ENCODE measurements at regions not wholly inside any gene's neighbourhood (a gene's known extent, or its start where the extent isn't known, plus 50 kb on each side); places are given as distances from the start of the nearest gene placed in this dataset.

DNA sequence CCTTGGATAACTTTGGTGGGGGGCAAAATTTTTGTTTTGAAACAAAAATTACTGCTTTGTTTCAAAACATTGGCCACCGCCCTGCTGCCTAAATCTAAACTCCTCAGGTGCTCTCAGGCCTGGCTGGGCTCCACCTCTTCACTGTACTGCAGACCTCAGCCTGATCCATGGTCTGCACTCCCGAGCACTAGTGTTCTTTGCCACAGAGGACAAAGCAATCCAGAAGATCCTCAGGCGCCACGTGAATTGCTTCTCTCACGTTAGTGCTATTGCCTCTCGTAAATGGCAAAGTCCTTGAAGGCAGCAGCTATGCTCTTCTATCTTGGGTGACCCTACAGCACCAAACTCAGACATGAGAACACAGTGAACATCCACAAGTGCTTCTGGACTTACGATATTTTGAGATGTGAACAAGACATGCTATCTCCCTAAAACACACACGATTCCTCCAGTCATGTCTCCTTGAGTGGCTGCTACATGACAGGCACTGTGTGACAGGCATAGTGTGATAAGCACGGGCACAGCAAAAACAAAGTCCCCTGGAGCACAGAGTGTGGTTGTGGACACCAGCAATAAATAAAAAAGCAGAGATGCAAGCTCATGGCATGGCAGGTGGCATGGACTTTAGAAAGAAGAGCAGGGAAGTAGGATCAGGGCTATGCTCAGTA lies 582.1 kb upstream of the DPP6 start:
- no peak for DNase-seq

DNA sequence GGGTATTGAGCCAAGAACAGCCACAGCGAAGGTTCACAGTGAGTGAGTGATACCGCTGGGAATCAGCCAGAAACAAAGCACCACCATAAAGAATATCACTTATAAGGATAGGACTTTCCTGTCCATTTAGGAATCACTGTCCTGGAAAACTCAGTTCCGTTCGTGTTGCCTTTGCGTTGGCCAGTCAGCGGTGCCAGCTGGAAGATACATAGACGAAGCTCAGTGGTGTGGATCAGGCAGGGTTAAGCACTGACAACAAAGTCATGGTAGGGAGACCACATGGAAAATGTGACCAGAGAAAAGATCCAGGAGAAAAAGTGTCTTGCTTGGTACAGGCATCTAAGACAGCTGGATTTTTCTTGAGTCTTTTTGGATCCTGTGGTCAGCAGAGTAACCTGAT lies 579.7 kb upstream of the DPP6 start:
- DNase-seq: no peak

DNA sequence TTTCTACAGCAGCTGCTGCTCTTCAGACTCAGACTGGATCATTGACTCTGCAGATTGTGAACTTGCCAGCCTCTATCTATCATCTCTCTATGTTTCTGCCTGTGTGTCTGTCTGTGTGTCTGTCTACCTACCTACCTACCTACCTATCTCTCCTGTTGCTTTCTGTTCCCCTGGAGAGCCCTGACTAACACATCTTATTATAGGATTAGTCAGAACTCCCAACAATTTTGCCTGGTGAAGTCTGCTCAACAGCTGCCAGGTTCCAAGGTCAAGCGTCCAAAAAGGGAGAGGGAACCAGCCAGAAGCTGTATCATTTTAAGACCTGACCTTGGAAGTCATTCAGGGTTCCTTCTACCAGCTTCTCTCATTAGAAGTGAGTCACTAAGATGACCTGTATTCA lies 579.0 kb upstream of the DPP6 start:
- DNase-seq: no peak

DNA sequence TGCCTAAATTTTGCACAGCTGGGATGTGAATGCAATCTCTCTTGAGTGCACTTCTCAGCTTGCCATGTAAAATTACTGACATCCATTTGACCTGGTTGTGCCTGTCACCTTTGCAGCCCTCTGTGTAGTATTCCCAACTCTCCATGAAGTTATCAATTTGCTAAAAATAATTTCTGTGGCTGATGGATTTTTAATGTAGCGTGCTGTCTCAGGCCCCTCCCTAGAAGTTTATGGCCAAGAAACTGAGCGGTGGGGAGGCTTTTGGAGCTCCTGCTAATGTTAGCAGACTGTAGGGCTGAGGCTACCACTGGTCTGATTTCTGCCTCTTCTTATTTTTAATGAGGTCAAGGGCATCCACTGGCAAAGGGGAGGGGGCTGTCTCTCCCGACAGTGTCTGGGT lies 577.0 kb upstream of the DPP6 start:
- no peak for DNase-seq

DNA sequence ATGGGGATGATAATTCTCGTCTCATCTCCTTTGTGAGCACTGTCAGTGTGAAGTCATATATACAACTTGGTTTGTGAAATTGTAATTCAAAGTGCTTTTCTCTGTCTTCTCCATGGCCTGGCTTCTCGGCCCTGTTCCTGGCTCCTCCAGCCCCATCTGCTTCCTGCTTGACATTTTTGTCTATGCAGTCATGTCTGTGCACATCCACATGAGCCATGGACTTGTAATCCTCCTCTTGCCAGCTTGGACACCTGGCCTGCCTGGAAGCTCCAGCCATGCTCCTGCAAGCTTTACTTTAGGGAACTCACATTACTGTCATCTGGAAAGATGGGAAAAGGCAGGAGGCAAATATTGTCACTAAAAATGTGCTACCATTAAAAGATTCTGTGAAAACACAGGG lies 576.0 kb upstream of the DPP6 start:
- no peak for DNase-seq

DNA sequence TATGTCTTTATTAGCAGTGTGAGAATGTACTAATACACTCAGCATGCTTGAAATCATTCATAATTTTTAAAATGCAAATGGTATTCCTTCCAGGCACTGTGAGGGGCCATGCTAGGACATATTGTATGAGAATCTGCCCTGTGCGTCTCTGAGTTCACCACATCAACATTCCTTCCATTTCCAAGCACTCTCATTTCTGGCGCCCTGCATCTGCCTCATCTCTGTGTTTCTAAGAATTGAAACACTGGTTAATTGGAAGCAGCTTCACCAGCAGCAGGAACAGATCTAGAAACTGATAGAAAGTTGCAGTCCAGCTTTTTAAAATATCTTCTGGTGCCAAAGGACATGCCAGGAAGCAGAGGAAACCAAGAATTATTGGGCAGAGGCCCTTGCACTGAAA lies 555.9 kb upstream of the DPP6 start:
- DNase-seq: no peak

DNA sequence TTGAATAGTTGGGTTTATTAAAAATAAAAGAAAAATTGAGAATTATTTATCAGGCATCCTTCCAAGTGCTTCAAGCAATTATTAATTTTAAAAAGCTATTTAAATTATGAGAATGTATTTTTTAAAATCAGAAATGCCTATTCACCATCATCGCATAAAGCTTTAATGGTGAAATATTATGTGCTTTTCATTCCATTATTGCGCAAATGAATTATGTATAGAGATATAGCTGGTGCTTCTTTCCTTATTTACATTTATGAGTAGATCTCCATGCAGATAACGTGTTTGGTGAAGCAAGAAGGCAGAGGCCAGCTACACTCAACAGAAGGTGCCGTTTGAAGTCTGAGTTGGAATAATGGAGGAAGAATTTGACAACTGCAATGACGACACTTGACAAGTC lies 549.1 kb upstream of the DPP6 start:
- DNase-seq: no peak

DNA sequence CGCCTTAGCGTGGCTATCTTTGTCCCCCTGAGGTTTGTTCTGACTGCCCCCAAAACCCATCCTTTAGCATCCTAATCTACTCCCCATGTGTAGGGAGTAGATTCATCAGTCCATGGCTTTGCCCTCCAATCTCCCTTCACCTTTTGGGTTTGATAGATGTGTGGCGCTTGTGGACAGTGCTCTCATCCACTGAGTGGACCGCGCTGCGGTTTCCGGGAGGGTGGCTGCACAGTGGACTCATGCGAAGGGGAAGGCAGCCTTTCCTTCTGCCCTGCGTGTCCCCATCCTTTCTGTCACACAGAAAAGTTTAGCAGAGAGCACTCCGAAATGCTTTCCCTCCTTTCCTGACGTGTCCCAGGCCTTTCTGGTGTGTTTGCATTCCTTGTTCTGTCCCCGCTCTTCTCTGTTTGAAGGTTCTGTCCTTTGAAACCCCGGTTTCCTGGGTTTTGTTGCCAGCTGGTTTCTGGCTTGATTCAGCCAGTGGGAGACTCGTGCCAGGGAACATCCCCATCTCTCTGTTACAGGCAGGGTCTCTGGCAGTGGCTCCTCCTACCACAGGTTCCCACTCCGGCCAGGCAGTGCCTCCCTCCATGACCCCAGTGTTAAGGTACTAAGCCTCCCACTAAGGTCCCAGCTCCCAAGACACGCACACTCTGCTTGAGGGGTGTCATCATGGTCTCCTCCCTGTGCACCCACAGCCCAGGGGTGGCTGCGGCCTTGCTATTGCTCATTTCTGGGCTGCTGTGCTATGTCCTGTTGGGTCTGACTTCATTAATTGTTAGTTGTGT lies 547.7 kb upstream of the DPP6 start:
- no peak for DNase-seq

DNA sequence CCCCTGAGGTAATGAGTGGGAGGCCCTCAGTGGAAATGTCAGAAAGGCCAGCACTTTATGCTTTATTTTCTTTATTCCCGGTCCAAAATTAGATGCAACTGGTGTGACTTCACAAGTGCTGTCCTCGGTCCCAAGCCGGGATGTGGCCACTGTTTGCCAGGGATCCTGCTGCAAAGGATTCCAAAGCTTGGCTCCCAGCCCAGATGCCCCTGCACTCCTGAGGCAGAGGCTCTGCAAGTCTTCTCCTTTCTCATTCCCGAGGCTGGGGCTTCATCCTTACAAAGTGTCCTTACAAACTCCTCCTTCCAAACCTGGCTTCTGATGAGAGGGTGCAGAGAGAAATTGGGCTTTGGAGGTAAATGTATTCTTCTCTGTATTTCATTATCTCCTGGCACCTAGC lies 544.3 kb upstream of the DPP6 start:
- no peak for DNase-seq

DNA sequence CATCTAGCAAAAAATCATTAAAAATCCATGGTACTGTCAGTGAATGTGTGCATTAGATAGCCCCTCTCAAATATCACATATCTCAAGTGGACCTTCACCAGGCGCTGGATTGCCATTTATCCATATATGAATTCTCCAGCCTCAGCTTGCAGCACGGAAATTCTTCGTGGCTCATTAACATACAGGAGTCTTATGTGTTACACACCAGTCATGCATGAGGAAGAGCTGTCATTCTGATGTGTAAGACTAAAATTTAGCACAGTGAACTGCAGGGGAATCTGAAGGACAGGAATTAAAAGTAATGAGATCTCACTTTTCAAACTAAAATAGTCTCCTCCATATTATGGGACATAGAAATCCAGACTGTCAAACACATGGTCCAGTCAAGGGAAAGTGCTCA lies 542.4 kb upstream of the DPP6 start:
- no peak for DNase-seq

DNA sequence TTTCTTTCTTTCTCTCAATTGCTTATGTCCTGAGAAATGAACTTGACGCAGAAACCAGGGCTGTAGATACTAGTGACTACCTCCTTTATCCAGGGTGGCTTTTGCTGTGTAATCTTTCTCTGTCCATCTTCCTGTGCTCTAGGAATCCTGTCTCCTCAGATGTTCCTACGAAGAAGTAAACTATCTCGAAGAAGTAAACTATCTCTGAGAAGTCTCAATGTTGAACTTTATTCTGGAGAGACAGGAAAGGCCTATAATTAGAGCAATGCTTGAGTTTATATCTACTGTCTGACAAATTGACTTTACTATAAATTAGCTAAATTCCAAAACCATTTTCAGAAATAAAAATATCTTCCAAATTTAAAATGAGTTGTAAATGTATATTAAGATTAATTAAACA lies 541.5 kb upstream of the DPP6 start:
- DNase-seq: no peak

DNA sequence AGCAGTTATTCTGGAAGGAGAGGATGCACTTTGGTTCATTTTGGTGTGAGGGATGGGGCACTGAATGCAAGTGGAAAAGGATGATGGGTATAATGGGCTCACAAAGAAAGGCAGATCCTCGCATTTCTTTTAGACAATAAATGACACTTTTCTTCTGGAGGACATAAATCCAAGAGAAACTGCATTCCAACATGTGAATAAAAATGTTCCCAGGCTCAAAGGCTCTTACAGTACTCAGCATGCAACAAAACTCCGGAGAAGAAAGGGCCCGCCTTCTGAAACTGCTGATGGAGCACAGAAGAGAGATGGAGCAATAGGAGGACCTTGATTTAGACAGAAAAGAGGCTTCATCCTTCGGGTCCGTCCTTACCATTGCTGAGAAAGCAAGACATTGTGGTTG lies 538.2 kb upstream of the DPP6 start:
- DNase-seq: no peak

DNA sequence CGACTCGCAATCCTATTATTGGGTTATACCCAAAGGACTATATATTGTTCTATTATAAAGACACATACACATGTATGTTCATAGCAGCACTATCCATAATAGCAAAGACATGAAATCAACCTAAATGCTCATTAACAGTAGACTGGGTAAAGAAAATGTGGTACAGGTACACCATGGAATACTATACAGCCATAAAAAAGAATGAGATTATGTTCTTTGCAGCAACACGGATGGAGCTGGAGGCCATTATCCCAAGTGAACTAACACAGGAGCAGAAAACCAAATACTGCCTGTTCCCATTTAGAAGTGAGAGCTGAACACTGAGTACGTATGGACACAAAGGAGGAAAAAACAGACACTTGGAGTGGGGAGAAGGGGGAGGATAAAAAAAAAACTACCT lies 536.8 kb upstream of the DPP6 start:
- DNase-seq: no peak

DNA sequence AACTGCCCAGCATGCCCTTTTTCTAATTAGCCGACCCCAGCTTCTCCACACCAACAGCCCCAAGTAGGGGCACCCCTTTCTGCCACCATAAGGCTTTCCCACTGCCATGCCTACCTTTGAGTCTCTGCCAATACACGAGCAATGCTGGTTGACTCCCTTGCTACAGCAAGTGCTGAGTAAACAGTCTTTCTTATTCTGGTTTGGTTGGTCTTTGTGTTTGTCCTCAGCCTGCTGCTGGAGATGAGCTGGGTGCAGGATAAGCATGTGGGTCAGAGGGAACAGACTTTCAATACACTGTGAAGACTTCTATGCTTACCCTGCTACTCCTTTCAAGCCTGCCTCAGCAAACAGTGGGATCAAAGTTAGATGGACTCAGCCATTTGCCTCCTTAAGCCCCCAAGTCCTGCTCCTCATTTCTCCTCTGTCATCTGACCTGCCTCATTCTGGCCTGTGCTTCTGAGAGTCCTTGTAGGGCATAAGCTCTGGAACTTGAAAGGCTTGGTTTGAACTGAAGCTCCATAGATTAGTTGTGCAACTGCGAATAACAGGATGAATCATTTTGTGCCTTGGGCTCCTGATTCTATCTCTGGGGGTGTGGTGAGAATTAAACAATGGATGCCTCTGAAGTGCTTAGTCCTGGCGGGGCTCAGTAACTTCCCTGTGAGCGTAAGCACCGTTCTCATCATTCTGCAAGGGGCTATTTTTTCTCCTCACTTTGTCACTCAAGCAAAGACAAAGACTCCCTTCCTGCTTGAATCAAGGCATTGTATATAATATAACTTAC lies 533.8 kb upstream of the DPP6 start:
- DNase-seq: no peak

DNA sequence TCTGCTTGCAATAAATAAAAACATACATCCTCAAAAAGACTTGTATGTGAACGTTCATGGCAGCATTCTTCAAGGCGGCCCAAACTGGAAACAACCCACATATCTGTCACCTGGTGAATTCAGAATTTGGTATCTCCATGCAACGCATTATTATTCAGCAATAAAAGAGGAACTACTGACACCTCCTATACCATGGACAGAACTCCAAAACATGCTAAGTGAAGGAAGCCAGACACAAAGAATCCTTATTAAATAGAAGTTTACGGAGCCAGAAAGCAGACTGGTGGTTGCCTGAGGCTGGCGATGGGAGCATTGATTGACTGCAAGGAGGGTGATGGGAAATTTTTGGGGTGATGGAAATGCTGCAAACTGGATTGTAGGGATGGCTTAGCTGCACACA lies 530.8 kb upstream of the DPP6 start:
- no peak for DNase-seq

DNA sequence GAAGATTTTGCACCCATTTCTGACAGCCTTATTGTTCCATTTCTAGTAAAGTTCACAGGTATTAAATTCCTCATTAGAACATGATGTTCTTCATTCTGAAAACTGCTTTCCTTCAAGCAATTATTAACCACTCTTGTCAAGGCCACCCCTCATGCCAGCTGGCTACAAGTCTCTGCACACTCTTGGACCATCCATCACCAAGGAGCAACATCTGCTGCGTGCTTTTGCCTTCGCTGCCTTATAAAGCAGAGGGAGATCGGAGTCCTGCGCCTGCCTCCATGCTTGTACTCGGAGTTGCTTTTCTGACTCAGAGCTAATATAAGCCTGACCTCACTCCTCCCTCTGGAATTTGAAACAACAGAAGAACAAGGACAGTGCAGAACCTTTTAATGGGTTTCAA lies 529.9 kb upstream of the DPP6 start:
- DNase-seq: no peak

DNA sequence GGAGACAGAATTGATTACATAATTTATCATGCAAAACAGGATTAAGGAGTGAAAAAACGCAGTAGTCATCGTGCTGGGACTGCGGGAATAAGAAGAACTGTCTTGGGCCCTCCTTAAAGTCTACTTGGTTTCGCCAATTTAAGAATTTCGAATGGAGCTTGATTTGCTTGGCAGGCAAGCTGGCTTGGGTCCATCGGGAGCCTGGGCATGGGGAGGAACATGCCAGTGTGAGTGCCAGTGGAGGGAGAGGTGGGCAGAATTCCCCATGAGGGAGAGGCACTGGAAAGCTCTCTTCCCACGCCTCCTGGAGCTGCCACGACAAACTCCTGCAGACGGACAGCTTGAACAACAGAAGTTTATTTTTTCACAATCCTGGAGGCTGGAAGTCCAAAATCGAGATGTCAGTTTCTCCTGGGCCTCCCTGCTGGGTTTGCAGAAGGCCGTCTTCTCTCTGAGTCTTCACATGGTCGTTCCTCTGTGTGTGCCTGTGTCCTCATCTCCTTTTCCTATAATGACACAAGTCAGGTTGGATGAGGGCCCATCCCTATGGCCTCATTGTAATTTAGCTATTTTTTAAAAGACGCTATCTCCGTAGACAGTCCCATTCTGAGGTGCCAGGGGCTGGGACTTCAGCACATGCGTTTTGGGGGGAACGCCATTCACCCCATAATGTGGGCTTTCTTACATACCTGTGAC lies 528.7 kb upstream of the DPP6 start:
- DNase-seq: no peak

DNA sequence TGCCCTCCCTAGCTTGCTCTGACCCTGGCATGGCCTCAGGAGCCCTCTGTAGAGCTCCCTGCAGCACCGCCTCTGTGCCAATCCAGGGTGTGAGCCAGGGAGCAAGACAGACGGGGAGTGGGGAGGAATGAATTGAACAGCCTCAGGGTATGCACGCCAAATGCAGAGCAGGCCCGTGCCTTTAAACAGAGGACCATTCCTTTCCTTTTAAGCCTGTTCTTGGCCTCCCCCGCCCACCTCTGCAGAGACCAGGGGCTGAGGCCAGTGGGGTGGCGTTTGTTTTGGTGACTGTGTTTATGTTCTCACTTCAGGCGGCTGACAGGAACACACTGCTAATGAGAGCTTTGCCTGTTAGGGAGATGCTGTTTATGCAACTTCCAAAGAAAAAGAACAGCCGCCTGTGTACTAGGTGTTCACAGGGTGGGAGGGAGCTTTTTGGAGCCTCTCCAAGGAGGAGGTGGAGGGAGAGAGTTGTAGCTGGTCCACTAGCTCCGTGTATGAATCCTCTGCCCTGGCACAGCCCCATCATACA lies 528.1 kb upstream of the DPP6 start:
- DNase-seq: peak; percentile 77

DNA sequence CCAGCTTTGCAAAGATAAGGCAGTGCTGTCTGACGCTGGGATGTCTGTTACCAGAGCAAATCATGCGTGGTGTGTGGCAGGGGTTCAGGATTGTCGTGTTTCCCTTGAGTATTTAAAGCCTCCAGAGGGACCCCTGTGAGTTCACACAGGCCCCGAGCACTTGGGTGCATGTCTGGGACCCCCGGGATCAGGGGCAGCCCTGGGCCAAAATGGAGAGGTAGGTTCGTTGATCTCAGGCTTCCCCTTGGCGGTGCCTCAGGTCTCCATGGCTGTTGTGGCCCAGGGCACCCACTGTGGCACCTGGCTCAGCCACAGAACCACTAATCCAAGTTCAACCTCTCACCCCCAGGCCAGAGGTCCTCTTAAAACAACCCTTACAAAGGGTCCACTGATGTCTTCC lies 523.1 kb upstream of the DPP6 start:
- DNase-seq: no peak

DNA sequence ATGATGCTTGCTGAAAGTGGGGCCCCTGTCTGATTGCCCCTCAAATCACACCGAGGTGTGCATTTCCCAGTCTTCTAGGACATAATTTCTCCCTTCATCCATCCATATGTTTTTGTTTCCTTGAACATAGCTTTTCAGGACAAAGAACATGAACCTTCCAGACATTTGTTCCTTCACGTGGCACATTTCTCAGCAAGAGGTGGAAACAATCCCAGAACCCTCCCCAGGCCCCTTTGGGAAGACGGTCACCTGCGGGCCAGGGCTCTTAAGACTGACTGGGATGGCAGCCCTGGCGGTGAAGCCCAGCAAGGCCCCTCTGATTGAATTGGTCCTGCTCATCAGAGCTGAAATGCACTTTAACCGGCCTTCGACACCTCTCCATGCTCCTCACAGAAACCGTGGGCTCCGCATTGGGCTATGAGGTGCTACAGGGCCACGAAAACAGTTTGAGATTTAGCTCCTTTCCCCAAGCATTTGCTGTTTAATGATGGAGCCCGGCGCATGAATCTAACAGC lies 522.5 kb upstream of the DPP6 start:
- DNase-seq: no peak

DNA sequence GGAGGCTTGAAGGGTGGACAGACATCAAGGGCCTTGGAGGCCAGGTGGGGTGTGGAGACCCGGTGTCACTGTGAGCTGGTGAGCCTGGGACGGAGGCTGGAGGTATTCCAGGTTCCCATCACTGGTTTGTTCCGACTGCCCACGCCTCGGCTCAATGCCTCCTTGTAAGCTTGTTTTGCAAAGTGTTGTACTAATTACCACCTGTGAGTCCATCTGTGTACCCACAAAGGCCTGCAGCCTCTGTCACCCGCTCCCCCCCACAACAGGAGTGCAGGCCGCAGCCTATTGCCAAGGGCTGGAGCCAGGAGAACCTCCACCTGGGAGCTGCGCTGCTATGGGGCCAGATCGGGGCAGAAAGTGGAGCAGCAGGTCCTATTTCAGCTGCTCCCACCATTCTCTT lies 521.8 kb upstream of the DPP6 start:
- DNase-seq: no peak

DNA sequence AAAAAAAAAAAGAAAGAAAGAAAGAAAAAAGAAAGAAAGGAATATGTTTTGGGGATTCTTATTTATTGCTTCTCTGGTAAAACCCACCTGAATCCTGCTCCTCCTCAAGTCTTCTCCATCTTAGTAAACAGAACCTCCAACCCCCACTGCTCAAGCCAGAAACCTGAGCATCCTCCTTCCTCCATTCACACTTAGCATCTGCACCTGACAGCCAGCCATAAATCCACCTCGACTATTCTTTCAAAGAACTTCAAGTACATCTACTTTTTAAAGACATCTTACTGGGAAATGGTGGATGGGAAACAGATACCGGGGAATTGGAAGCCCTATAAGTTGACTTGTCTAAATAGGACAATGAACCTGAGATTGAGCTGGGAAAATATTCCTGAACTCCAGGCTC lies 519.9 kb upstream of the DPP6 start:
- no peak for DNase-seq

DNA sequence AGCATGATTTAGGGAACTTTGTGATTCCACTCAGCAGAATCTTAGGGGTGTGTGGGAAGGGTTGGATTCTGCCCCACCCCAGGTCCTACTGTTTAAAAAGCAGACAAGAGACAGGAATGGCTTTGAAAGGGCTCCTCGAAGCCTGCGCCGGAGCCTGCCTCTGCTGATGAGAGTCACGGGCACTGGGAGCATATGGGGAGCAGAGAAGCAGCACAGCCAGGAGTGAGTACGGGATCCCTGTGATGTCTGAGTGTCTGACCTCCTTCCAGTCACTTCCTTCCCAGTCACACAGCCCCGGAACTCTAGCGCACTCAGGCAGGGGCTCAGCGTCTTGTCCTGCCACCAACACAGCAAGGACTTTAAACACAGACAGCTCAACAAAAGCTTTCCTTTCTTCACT lies 514.9 kb upstream of the DPP6 start:
- no peak for DNase-seq

All from islet precursor cell (in vitro differentiated cells).